Erythroblast (primary cell): ENCODE measurements at regions not wholly inside any gene's neighbourhood (a gene's known extent, or its start where the extent isn't known, plus 50 kb on each side); places are given as distances from the start of the nearest gene placed in this dataset.

Source experiments
- GATA1 ChIP-seq: IDR thresholded peaks from 2 replicates; pipeline ENCODE4 v1.6.1; 2011; ENCODE audit warnings: low read depth, mild to moderate bottlenecking, control low read depth, low read length, moderate library complexity
- POLR2A ChIP-seq: IDR thresholded peaks from 2 replicates; pipeline ENCODE4 v1.6.1; 2011; ENCODE audit warnings: mild to moderate bottlenecking, low read length

DNA sequence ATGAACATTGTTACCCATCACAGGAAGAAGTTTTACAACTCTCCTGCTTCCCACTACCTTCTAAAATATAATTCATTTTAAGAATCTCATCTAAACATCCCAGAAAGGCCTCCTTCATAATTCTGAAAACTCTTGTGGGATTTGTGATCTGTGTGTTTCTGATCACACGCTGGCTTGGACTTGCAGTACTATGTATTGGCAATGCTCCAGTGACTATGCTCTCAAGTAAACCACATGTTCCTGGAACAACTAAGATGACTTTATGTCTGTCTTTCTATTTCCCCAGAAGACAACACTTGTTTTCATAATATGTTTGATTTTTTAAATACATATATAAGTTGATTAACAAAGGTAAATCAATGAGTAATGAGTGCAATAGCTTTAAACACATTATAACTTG, 376.6 kb upstream of the NETO1 start:
- TF ChIP-seq POLR2A (no peak), GATA1 (no peak)
